Renal cortical epithelial cell (primary cell): ENCODE measurements at regions not wholly inside any gene's neighbourhood (a gene's known extent, or its start where the extent isn't known, plus 50 kb on each side); places are given as distances from the start of the nearest gene placed in this dataset.
A peak's percentile ranks its signal among the peaks of the same experiment; 100 is the strongest.
"Not testable (repeated sequence)": the region's sequence is repeated elsewhere in the genome, so short reads cannot be mapped to it uniquely, and the experiment has no call there.

Experiments used
- DNase-seq: peaks from one replicate; pipeline ENCODE4 v3.0.0-alpha.2; 2011; ENCODE audit warnings: low read depth

DNA sequence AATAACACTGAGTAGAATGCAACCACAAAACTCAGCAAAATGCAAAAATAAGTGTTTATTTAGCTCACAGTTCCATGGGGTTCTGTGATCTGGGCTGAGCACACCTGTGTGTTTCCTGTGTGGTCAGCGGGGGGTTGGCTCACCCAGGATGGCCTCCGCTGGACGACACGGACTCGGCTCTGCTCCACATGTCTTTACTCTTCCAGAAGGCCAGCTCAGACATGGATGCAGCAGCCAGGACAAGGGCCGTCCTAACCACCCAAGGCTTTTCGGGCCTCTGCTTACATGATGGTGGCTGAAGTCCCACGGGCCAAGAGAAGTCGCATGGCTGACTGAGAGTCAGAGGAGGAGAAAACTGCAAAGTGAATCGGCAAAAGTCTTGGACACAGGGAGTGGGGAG, 153.5 kb upstream of the IRS2 start:
- DNase-seq, result no peak

DNA sequence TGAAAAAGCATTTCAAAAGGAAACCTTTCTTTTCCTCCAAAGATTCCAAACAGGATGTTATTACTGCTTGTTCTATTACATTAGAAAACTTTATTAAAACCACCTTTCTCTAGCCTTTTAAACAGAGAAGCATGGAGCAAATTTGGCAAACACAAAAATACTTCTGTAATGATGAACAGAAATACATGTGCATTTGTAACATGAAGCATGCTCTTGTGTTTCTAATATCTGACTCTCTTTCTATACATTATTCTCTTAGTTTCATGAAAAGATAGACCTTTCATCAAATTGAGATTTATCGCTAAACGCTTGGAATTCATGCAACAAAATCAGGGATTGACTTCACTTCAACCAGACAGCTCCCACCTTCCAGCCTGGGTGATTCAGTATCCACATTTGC, 152.8 kb upstream of the IRS2 start:
- DNase-seq, result no peak

DNA sequence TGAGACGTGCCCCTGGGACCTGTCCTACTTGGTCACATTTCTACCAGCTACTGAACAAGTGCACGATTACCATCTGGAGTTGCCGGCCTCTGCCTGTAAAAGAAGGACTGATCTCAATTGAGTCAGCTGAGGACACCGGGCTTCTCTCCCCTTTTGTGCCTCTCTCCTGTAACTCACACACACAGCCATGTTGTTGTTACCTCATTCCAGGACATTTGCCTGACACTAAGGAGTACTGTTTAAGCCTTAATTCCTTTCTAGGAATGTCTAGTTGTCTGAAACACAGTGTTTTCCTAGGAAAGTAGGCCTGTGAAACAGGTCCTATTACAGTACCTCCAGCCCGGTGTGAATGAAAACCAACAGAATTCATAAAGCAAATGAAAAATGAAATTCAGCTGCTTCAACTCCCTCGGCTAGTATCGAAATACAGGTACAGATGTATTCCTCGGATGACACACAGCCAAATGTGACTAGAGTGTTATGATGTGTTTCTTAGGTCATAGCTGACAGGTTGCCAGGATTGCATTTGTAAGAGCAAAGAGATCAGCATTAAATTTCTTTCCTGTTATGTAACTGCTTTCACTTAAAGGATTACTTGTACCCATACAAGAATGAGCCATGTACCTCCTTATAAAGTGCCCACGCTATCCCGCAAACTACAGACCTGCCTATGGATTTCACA, 152.0 kb upstream of the IRS2 start:
- DNase-seq, result peak; percentile 25

DNA sequence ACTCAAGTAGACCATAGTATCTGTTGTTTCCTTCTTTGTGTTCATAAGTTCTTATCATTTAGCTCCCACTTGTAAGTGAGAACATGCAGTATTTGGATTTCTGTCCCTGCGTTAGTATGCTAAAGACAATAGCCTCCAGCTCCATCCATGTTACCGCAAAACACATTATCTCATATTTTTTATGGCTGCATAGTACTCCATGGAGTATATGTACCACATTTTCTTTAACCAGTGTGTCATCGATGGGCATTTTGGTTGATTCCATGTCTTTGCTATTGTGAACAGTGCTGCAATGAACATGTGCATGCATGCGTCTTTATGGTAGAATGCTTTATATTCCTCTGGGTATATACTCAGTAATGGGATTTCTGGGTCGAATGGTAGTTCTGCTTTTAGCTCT, 148.1 kb upstream of the IRS2 start:
- DNase-seq, result not testable (repeated sequence)

DNA sequence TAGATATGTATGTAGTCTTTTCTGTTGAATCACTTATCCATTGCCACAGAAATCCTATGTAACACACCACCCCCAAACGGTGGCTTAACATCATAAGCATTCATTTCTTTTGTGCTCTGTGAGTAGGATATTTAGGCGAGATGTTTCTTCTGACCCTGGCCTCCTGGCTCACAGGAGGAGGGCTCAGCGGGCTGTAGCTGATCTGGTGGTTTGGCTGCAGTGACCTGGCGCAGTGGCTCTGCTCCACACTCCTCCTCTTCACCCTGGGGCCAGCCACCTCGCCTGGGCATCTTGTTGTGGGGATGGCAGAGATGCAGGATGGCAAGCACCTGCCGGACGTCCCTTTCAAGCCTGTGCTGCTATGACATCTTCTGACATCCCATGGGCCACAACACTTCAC, 147.1 kb upstream of the IRS2 start:
- DNase-seq, result no peak

DNA sequence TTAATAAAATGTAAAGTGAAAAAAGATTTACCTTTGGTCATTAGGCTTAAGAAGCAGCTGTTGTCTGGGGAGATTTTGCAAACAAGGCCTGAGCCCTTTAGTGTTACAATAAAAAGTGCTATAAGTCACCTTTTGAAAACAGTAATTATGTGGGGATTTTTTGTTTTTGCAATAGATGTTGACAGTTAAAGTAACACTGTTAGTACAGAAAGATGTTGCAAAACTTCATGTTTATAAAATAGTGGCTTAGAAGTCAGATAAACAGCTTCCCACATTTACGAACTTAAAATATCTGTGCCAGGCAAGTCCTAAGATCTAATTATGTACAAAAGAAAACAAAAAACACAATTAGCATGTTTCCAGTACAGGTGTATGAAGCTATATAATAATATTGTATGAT, 138.0 kb upstream of the IRS2 start:
- DNase-seq, result no peak

DNA sequence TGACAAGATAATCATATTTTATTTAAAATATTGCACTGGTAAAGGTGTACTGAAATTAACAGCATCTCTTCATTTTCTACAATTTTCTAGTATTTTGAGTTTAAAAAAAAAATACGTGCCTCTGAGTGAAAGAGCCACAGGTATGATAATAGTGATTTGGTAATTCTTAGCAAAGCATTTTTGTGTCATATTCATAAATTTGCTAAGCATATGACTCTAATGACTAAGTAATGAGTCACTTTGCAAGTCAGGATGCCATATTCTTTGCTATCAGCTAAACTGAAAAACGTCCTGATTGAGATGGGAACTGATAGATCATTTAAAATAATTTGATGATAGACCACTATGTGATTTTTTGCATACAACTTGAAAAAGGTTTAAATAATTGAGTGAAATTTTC, 136.1 kb upstream of the IRS2 start:
- DNase-seq, result no peak

DNA sequence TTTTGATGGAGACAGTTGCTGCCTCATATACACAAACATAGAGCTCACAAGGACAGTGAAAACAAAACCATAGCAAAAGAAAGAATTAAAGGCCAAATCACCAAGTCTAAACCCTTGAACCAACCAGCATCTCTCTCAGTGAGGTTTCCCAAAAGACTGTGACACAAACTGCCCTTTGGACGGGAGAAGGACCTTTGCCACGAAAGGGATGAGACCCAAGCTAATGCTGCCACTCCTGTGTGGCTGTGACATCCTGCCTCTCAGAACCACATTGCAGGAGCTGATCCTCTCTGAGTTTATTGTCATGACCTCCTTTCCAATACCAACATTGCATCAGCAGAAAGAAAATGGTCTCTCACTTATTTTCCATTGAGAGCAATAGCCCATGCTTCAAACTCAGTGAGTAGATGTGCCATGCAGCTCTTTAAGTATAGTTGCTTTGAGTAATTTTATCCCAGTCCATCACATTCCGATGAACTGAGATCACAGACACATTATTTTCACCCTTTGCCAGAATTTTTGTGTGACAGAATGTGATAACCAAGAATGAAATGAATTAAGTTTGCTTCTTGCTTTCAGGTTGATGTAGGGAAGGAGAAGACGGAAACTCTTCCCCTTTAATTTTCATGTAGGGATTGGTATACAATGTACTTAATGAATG, 133.5 kb upstream of the IRS2 start:
- no peak for DNase-seq

DNA sequence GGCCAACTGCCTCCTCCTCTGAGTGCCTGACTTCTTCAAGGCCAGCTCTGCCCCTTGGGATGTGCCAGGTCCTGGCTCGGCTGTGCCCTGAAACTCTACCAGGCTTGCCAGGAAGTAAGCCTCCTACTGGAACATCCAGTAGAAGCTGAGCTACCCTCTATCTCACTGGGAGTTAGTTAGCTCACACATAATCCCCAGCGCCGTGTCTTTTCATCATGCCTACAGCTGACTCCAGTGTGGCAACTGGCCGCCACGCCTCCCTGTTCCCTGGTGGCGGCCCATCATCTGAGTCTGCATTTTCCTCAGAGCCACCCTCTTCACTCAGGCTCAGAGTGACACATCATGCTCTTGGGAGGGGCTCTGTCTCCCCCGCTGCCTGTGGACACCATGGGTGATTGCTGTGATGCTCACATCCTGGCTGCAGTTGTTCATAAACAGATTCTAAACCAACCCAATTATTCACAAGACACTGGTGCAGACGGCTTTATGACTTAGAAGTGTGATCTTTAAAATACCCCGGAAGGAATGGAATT, 131.9 kb upstream of the IRS2 start:
- DNase-seq, result no peak

DNA sequence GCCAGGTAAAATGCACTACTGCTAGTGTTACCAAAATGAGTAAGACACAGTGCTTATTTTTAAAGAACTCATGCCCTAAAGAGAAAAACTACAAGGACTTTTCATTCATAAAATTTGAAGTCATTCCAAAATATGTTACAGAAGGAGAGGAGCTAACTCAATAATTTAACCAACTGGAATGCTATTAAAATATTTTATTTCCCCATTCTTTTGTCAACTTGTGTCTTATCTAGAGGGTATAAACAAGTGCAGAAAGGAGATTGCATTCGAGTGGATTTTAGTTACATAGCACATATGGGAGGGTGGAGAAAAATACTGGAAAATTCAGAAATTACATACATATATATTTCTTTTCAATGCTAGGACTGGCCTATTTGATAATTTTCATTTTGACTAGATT, 131.0 kb upstream of the IRS2 start:
- no peak for DNase-seq

DNA sequence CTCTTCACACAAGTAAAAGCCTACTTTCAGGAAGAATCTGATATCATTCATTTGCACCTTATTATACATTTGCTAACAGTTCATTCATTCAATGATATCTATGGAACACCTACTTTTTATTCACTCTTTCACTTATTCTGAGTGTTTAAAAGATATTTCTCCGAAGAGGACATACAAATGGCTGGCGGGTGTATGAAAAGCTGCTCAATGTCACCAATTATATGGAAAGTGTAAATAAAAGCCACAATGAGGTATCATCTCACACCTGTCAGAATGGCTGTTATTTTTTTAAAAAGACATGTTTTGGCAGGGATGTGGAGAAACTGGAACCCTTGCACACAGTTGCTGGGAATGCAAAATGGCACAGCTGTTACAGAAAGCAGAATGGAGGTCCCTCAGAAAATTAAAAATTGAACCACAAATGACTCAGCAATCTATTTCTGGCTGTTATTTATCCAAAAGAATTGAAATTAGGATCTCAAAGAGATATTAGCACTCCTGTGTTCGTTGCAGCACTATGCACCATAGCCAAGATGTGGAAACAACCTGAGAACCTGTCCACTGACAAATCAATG, 127.6 kb upstream of the IRS2 start:
- no peak for DNase-seq

DNA sequence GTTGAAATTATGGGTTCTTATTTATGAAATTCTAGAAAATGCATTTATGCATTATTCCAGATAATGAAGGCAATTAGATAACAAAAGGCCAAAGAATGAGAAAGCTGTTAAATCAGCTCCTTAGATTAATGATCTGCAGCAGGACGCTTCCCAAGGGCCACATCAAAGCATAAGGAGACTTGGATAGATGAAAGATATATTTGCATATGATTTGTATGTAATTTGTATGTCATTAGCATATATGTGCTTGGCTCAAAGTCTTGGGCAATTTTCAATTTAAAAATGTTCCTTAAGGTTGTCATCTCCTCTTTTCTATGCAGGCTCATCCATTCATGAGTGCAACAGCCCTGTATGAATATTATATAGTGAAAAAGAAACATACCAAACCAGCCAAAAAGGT, 126.8 kb upstream of the IRS2 start:
- DNase-seq, result no peak

DNA sequence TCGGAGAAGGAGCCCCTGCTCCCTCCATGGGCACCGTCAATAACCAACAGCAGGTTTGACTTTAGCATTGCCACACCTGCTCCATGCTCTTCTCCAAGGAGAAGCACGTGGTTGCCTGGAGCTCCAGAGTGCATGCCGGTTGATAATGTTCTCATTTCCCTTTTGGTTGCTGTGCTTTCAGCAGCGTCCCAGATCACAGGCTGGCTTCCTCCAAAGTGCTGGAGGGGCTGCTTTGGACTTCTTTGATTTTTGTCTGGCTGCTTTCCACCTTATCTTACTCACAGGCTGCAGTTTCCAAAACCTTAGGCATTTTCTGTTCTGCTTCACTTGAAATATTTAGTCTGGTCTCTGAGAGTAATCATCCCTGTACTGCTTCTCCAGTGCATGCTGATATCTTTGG, 123.8 kb upstream of the IRS2 start:
- DNase-seq, result no peak

DNA sequence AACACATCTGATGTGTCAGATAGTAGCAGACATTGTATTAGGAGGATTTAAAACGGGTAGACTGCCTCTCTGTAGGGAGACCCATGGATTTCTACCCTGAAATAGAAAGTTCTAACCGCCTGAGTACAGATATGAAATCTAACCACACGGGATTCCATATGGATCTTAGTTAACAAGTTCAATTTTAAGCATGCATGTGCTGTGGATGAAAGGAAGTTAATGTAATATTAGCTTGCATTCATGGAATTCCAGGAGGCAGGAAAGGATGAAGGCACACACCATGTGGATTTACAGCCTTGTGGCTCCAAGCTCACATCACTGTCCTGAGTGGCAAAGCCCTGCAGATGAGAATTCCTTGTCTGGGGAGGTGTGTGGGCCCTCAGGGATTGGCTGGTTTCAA, 120.6 kb upstream of the IRS2 start:
- no peak for DNase-seq

DNA sequence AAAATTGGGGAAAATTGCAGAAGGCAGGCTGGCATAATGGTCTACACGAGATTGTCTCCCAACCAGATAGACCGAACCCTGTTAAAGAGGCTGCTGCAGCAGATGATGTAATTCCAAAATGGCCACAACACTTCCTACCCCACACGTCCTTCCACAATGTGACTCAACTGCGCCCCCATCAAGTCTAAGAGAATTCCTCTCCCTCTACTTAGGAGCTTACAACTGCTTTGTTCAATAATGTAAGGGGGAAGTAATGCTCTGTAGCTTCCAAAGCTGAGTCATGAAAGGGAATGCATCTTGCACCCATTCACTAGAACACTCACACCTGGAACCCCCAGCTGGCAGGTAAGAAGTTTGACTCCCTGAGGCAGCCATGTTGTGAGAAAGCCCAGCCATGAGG, 117.8 kb upstream of the IRS2 start:
- DNase-seq, result peak; percentile 21

DNA sequence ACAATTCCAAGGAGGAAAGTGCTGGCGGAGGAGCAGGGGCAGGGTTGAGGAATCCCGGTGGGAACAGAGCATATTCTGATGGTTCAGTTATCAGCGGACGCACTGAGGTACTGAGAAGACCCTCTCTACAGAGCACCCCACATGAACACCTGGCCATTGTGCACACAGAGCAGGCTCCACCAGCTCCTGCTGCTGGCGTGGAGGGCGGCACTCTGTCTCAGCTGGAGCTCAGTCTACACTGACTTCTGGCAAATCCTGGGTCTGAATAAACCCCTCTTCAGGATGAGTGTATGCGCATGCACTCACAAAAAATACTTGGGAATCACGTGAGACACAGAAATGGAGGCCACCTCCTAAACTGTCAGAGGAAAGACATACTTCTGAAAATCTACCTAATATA, 114.4 kb upstream of the IRS2 start:
- no peak for DNase-seq

DNA sequence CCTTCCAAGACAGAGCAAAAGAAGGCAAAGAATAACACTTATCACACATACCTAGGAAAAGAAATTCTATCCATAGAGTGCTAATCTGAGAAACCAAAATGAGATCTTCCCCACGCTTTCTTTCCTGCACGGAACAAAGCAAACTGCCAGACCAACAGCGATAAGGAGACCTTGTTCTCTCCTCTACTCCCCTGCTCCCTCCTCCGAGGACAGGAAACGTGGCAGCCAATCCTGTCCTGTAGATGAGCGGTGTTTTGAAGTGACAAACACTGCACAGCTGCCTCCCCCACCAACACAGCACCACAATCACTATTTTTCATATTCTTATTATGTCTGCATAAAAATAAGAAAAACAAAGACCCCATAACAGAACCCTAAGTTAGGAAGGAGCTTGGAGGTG, 113.9 kb upstream of the IRS2 start:
- DNase-seq, result no peak

DNA sequence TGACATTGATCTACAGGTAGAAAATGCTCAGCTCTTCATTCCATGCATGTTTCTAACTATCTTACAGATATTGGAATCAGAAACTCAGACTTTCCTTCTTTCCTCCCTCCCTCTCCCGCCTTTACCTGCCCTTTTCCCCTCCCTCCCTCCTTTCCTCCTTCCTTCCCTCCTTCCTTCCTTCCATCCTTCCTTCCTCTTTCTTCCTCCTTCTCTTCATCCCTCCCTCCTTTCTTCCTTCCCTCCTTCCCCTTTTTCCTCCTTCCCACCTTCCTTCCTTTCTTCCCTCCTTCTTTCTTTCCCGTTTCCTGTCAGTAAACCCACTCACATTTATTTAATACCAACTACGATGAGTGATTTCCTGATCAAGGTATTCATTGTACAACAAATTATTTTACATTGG, 113.4 kb upstream of the IRS2 start:
- no peak for DNase-seq

DNA sequence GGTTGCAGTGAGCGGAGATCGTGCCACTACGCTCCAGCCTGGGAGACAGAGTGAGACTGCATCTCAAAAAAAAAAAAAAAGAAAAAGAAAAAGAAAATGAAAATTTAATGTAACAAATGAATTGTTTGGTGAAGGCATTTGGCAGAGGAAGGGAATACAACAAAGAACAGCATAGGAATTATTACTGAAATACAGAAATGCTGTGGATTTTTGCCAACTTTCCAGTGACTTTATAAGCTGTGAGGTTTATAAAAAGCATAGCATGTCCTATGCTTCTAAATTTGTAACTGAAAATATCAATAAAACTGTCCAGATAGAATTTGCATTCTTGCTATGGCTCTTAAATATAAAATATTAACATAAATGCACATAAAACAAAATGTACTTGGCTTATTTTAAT, 112.9 kb upstream of the IRS2 start:
- no peak for DNase-seq

DNA sequence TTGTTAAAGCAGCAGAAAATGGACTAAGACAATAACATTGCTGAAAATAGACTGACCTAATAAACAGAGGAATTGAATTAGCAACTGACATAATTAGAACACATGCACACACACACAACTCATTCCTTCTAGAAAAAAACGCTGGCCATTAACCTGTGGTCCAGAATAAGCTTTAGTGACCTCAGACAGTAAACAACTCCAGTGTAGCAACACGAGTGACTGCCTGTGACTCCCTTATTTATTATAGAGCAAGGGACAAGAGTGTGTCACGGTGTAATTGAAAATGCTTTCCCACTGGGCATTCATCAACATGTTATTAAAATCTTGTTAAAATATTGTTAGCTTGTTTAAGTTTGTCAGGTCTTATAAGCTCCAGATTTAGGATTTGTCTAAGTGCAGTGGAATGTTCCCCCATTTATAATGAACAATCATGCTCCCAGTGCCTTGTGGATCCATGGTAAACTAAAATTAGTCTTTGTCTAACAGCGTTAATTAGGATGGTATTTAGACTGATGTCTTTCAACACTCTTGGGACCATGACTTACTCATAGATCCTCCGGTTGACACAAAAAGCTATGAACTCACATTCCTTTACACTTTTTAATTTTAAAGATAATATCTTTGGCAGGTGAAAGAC, 111.7 kb upstream of the IRS2 start:
- DNase-seq, result no peak

DNA sequence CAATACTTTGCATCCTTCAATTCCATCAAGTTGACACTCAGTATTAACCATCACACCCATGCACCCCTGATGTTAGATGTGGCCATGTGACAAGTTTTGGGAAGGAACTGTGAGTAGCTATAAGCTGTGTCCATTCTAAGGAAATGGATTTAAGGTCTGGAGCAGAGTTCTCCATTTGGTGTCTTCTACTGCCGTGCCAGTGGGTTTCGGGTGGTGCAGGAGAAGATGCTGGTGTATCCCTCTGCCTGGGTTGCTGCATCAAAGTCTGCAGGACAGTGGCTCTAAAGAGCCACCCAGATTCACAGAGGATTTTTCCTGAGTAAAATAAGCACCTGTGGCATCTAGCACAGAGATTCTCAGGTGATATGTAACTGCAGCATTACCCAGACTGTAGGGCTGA, 105.7 kb upstream of the IRS2 start:
- DNase-seq, result no peak

DNA sequence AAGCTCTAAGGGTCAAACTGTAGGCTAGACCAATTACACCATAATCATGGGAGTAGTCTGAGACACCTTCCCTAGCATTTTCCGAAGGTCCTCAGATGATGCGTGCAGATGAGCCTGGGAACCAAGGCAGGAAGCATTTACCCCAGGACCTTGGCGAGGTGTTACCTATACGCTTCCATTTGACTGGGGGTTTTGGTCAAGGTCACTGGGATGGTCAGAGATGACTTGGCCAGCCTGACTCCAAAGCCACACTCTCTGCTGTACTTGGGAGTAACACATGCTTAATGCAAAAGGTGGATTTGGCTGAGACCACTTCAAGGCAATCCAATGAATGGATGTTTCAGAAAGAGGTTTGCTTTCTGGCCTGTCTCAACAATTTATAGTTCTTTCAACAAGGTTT, 98.9 kb upstream of the IRS2 start:
- no peak for DNase-seq

DNA sequence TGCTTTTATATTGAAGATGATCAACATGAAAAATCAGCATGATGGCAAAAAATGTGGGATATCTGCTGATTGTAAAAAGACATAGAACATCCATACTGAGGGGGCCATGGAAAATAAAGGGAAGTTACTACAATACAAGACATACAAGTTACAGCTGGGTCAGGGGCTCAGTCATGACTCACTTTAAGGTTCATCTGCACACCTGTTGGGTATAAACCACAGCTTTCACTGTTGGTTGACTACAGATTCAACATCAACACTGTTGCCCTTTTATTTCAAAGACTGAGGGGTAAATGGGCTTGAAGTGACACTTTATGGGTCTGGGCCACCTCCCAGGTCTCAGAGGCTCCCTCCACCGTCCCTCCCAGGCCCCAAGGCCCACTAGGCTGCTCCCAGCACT, 98.1 kb upstream of the IRS2 start:
- no peak for DNase-seq
